Hindlimb muscle (tissue), 1 donor: ENCODE measurements at regions not wholly inside any gene's neighbourhood (a gene's known extent, or its start where the extent isn't known, plus 50 kb on each side); places are given as distances from the start of the nearest gene placed in this dataset.

Source experiments
- DNase-seq: peaks from one replicate; pipeline ENCODE4 v3.0.0-alpha.2; 2013

GRCh38 chr4:134018846-134019245 is 182.7 kb downstream of the PABPC4L start:
- no peak for DNase-seq

- no peak for DNase-seq
Measured at GRCh38 chr4:134001057-134001456, 200.5 kb downstream of the PABPC4L start.

GRCh38 chr4:133997436-133997835 is 204.2 kb downstream of the PABPC4L start:
- no peak for DNase-seq

- no peak for DNase-seq
Measured at GRCh38 chr4:133996431-133997121, 205.0 kb downstream of the PABPC4L start.

- DNase-seq = no peak
Measured at GRCh38 chr4:133995243-133995960, 206.2 kb downstream of the PABPC4L start.

GRCh38 chr4:133982533-133983224 is 218.9 kb downstream of the PABPC4L start:
- no peak for DNase-seq

- no peak for DNase-seq
Measured at GRCh38 chr4:133981327-133981726, 220.3 kb downstream of the PABPC4L start.

- no peak for DNase-seq
Measured at GRCh38 chr4:133972586-133972985, 229.0 kb downstream of the PABPC4L start.

GRCh38 chr4:133969202-133969848 is 232.3 kb downstream of the PABPC4L start:
- DNase-seq = peak; percentile 0

GRCh38 chr4:133968174-133968573 is 233.4 kb downstream of the PABPC4L start:
- DNase-seq = no peak

GRCh38 chr4:133960975-133961374 is 240.6 kb downstream of the PABPC4L start:
- DNase-seq = no peak

GRCh38 chr4:133943081-133943480 is 258.5 kb downstream of the PABPC4L start:
- no peak for DNase-seq

GRCh38 chr4:133938061-133938460 is 263.5 kb downstream of the PABPC4L start:
- no peak for DNase-seq

GRCh38 chr4:133929531-133930239 is 271.9 kb downstream of the PABPC4L start:
- DNase-seq = no peak

- DNase-seq = no peak
Measured at GRCh38 chr4:133921280-133922195, 280.1 kb downstream of the PABPC4L start.

GRCh38 chr4:133920236-133920635 is 281.4 kb downstream of the PABPC4L start:
- no peak for DNase-seq

GRCh38 chr4:133910165-133910564 is 291.4 kb downstream of the PABPC4L start:
- DNase-seq = no peak

- no peak for DNase-seq
Measured at GRCh38 chr4:133903029-133903428, 298.6 kb downstream of the PABPC4L start.

GRCh38 chr4:133891011-133891410 is 310.6 kb downstream of the PABPC4L start:
- no peak for DNase-seq

- DNase-seq = no peak
Measured at GRCh38 chr4:133887723-133888122, 313.9 kb downstream of the PABPC4L start.

GRCh38 chr4:133869486-133869885 is 332.1 kb downstream of the PABPC4L start:
- DNase-seq = no peak
